ENCODE measurements at regions not wholly inside any gene's neighbourhood (a gene's known extent, or its start where the extent isn't known, plus 50 kb on each side); places are given as distances from the start of the nearest gene placed in this dataset.

- TF ChIP-seq CTCF (IDR thresholded peaks at IDR 0.05) = no peak
- no peak for TF ChIP-seq TCF7L2 (IDR thresholded peaks at IDR 0.05; ENCODE audit: low read depth, low read length)
- no peak for TF ChIP-seq POLR2AphosphoS5 (IDR thresholded peaks at IDR 0.05; ENCODE audit: low read depth, low read length)
- no peak for TF ChIP-seq SIN3A (IDR thresholded peaks at IDR 0.05; ENCODE audit: borderline replicate concordance, insufficient read depth, low read depth, low read length)
Observed at GRCh38 chr3:182393151-182393550, 400.2 kb upstream of the ATP11B start.

Measured in Panc1 (cell line).